ENCODE measurements at regions not wholly inside any gene's neighbourhood (a gene's known extent, or its start where the extent isn't known, plus 50 kb on each side); places are given as distances from the start of the nearest gene placed in this dataset.

- Histone ChIP-seq H3K4me1 (no peaks in the 10 kb centered on the region), H3K4me3 (no peak overlapping the region), H3K36me3 (no peaks in the 10 kb centered on the region), H3K9me3 (no peaks in the 10 kb centered on the region), H3K27ac (no peak overlapping the region), H3K27me3 (no peaks in the 10 kb centered on the region)
- no peak for DNase-seq (ENCODE audit: low spot score in 2 of 2)
- no peak for TF ChIP-seq CTCF (IDR thresholded peaks at IDR 0.05)
- intact Hi-C loops (cut with DNase I) = no loop called here
Observed at GRCh38 chr19:28332351-28332750, 880.6 kb downstream of the UQCRFS1 start.

- Histone ChIP-seq H3K4me1 (no peaks in the 10 kb centered on the region), H3K27ac (no peak overlapping the region), H3K4me3 (no peak overlapping the region), H3K27me3 (no peaks in the 10 kb centered on the region), H3K36me3 (no peaks in the 10 kb centered on the region), H3K9me3 (no peaks in the 10 kb centered on the region)
- intact Hi-C loops (cut with DNase I) = no loop called here
- TF ChIP-seq CTCF (IDR thresholded peaks at IDR 0.05) = no peak
- DNase-seq (ENCODE audit: low spot score in 2 of 2) = no peak
Observed at GRCh38 chr19:28331596-28331995, 881.4 kb downstream of the UQCRFS1 start.

- no peaks in the 10 kb centered on the region for H3K9me3 ChIP-seq
- no peaks in the 10 kb centered on the region for H3K4me1 ChIP-seq
- no peak overlapping the region for H3K27ac ChIP-seq
- DNase-seq (ENCODE audit: low spot score in 2 of 2) = no peak
- no peaks in the 10 kb centered on the region for H3K27me3 ChIP-seq
- no peaks in the 10 kb centered on the region for H3K36me3 ChIP-seq
- no peak for TF ChIP-seq CTCF (IDR thresholded peaks at IDR 0.05)
- H3K4me3 ChIP-seq = no peak overlapping the region
- intact Hi-C loops (cut with DNase I) = no loop called here
Observed at GRCh38 chr19:28330831-28331230, 882.1 kb downstream of the UQCRFS1 start.

- no peak for DNase-seq (ENCODE audit: low spot score in 2 of 2)
- no peak for TF ChIP-seq CTCF (IDR thresholded peaks at IDR 0.05)
- Histone ChIP-seq H3K36me3 (no peaks in the 10 kb centered on the region), H3K27me3 (no peaks in the 10 kb centered on the region), H3K4me1 (no peaks in the 10 kb centered on the region), H3K9me3 (no peaks in the 10 kb centered on the region), H3K27ac (no peak overlapping the region), H3K4me3 (no peak overlapping the region)
- intact Hi-C loops (cut with DNase I) = no loop called here
Observed at GRCh38 chr19:28329429-28329828, 883.5 kb downstream of the UQCRFS1 start.

- intact Hi-C loops (cut with DNase I) = no loop called here
- DNase-seq (ENCODE audit: low spot score in 2 of 2) = no peak
- no peaks in the 10 kb centered on the region for H3K36me3 ChIP-seq
- H3K4me1 ChIP-seq = no peaks in the 10 kb centered on the region
- H3K9me3 ChIP-seq = no peaks in the 10 kb centered on the region
- TF ChIP-seq CTCF (IDR thresholded peaks at IDR 0.05) = no peak
- no peaks in the 10 kb centered on the region for H3K27me3 ChIP-seq
- no peak overlapping the region for H3K27ac ChIP-seq
- H3K4me3 ChIP-seq = no peak overlapping the region
Observed at GRCh38 chr19:28327905-28328304, 885.0 kb downstream of the UQCRFS1 start.

GRCh38 chr19:28326746-28327145 is 886.2 kb downstream of the UQCRFS1 start:
- intact Hi-C loops (cut with DNase I) = no loop called here
- Histone ChIP-seq H3K4me1 (no peaks in the 10 kb centered on the region), H3K36me3 (no peaks in the 10 kb centered on the region), H3K27me3 (no peaks in the 10 kb centered on the region), H3K4me3 (no peak overlapping the region), H3K9me3 (no peaks in the 10 kb centered on the region), H3K27ac (no peak overlapping the region)
- TF ChIP-seq CTCF (IDR thresholded peaks at IDR 0.05) = no peak
- DNase-seq (ENCODE audit: low spot score in 2 of 2) = no peak
